ENCODE measurements at regions not wholly inside any gene's neighbourhood (a gene's known extent, or its start where the extent isn't known, plus 50 kb on each side); places are given as distances from the start of the nearest gene placed in this dataset.

DNA sequence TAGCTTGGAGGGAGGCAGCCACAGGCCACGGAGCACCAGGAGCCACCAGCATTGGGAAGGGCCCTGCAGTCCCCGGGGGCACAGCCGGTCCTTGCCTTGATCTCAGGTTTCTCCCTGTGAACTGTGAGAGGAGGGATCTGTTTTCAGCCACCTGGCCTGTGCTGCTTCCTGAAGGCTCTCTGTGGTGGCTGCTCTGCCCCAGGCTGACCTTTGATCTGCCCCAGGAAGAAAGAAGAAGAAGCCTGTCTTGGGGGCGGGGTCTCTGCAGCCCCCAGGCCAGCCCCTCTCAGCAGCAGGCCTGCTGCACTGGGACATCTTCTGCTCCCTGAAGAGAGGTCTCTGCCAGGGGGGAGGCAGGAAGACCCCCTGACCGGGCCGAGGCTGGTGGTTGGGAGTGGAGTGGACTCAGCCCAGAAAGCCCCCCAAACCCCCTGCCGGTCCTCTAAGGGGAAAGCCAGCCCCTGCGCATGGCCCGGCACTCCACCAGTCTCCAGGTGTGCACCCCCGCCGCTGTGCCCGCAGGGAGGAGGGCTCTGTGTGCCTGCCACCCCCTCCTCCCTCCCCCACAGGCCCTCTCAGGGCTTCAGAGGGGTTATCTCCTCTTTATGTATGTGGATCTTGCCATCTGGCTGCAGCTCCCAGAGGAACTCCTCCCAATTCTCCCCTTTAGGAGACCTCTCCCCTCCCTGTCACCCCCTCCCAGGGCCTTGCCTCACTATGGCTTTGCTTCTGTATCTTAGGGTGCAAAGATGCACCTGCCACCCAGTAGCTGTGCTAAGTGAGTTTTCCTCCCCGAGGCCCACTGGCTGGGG lies 675.3 kb downstream of the BRD1 start:
- TF ChIP-seq, protein P1, sequence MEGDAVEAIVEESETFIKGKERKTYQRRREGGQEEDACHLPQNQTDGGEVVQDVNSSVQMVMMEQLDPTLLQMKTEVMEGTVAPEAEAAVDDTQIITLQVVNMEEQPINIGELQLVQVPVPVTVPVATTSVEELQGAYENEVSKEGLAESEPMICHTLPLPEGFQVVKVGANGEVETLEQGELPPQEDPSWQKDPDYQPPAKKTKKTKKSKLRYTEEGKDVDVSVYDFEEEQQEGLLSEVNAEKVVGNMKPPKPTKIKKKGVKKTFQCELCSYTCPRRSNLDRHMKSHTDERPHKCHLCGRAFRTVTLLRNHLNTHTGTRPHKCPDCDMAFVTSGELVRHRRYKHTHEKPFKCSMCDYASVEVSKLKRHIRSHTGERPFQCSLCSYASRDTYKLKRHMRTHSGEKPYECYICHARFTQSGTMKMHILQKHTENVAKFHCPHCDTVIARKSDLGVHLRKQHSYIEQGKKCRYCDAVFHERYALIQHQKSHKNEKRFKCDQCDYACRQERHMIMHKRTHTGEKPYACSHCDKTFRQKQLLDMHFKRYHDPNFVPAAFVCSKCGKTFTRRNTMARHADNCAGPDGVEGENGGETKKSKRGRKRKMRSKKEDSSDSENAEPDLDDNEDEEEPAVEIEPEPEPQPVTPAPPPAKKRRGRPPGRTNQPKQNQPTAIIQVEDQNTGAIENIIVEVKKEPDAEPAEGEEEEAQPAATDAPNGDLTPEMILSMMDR (IDR thresholded peaks at IDR 0.05; ENCODE audit: low read depth, low read length, poor library complexity, severe bottlenecking): no peak
- TF ChIP-seq EZH2phosphoT487 (IDR thresholded peaks at IDR 0.05; ENCODE audit: borderline replicate concordance, low read length): no peak
- no peaks in the 10 kb centered on the region for H3F3A ChIP-seq (ENCODE audit: control insufficient read depth, insufficient read depth)
- no peaks in the 10 kb centered on the region for H3K4me1 ChIP-seq (ENCODE audit: control insufficient read depth, low read length)
- H3K9me3 ChIP-seq (ENCODE audit: control insufficient read depth, insufficient read depth, low read length): no peaks in the 10 kb centered on the region
- no peaks in the 10 kb centered on the region for H3K27me3 ChIP-seq (ENCODE audit: control insufficient read depth, low read length)
- H3K4me2 ChIP-seq (ENCODE audit: low read length): no peak overlapping the region
- H3K4me3 ChIP-seq (ENCODE audit: low read length): no peak overlapping the region
- no peaks in the 10 kb centered on the region for H4K20me1 ChIP-seq (ENCODE audit: control insufficient read depth, insufficient read depth, low read depth, low read length)
- no peaks in the 10 kb centered on the region for H3K36me3 ChIP-seq (ENCODE audit: control insufficient read depth, low read length)
- H3K9me2 ChIP-seq (replicated peaks; ENCODE audit: control insufficient read depth, low read length): no peaks in the 10 kb centered on the region
- no peaks in the 10 kb centered on the region for H3K79me2 ChIP-seq (ENCODE audit: control insufficient read depth, low read length)
- H3K27ac ChIP-seq (ENCODE audit: low read depth, low read length): no peak overlapping the region

DNA sequence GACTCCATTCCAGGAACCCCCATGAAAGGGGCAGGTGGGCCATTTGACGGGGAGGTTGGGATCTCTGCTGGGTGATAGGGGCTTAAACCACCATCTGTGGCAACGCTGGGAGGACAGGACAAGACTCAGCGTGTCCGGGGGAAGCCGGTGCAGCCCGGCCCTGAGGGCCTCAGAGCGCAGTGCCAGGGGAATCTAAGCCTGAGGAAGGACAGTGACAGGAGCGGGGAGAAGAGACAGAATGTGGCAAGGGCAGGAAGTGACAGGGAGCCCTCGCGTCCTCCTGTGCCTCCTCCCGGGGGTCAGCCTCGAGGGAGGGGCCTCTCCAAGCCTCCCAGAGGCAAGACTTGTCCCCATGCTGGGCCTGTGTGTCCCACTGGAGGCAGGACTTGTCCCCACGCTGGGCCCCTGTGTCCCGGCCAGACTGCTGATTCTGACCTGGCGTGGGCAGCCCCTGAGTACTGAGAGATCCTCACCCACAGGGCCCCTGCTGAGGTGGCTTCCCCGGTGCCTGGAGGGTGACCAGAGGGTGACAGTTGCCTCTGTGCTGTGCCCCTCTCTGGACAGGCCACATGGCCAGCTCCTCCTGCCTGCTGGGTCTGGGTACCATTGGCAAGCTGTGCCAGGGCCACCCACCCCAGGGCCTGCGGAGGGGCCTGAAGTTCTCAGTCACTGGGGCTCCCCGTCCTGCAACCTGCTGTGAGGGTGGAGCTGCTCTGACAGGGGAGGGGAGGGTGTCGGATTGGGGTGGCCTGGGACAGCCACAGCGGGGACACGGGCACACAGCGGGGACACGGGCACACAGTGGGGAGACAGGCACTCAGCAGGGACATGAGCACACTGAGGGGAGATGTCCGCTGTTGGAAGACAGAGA lies 676.2 kb downstream of the BRD1 start:
- no peaks in the 10 kb centered on the region for H3K9me2 ChIP-seq (replicated peaks; ENCODE audit: control insufficient read depth, low read length)
- TF ChIP-seq EZH2phosphoT487 (IDR thresholded peaks at IDR 0.05; ENCODE audit: borderline replicate concordance, low read length): no peak
- TF ChIP-seq, protein P1 (IDR thresholded peaks at IDR 0.05; ENCODE audit: low read depth, low read length, poor library complexity, severe bottlenecking): no peak
- no peaks in the 10 kb centered on the region for H3K36me3 ChIP-seq (ENCODE audit: control insufficient read depth, low read length)
- H4K20me1 ChIP-seq (ENCODE audit: control insufficient read depth, insufficient read depth, low read depth, low read length): no peaks in the 10 kb centered on the region
- no peak overlapping the region for H3K4me2 ChIP-seq (ENCODE audit: low read length)
- no peaks in the 10 kb centered on the region for H3K4me1 ChIP-seq (ENCODE audit: control insufficient read depth, low read length)
- no peak overlapping the region for H3K4me3 ChIP-seq (ENCODE audit: low read length)
- H3F3A ChIP-seq (ENCODE audit: control insufficient read depth, insufficient read depth): no peaks in the 10 kb centered on the region
- no peaks in the 10 kb centered on the region for H3K79me2 ChIP-seq (ENCODE audit: control insufficient read depth, low read length)
- no peak overlapping the region for H3K27ac ChIP-seq (ENCODE audit: low read depth, low read length)
- no peaks in the 10 kb centered on the region for H3K9me3 ChIP-seq (ENCODE audit: control insufficient read depth, insufficient read depth, low read length)
- no peaks in the 10 kb centered on the region for H3K27me3 ChIP-seq (ENCODE audit: control insufficient read depth, low read length)

DNA sequence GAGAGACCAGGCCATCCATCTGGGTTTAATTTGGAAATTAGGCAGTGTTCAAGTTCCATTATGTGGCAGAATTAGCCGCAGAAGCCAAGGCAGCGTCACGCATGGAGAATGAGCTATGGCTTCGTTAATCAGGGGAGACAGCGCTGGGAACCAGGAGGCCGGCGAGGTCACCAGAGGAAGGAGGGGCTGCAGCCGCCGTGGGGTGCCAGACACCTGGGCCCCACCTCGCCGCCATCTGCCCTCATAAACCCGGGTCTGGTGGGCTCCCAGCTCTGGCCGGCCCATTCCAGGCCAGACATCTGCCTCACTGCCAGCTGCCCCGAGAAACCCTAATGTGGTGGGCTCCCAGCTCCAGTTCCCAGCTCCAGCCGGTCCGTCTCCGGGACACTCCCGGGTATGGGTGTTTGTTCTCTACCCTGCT lies 676.9 kb downstream of the BRD1 start:
- no peak overlapping the region for H3K27ac ChIP-seq (ENCODE audit: low read depth, low read length)
- no peaks in the 10 kb centered on the region for H3K27me3 ChIP-seq (ENCODE audit: control insufficient read depth, low read length)
- no peaks in the 10 kb centered on the region for H3K36me3 ChIP-seq (ENCODE audit: control insufficient read depth, low read length)
- H3K4me1 ChIP-seq (ENCODE audit: control insufficient read depth, low read length): no peaks in the 10 kb centered on the region
- H3K9me2 ChIP-seq (replicated peaks; ENCODE audit: control insufficient read depth, low read length): no peaks in the 10 kb centered on the region
- no peak for TF ChIP-seq EZH2phosphoT487 (IDR thresholded peaks at IDR 0.05; ENCODE audit: borderline replicate concordance, low read length)
- TF ChIP-seq, protein P1 (IDR thresholded peaks at IDR 0.05; ENCODE audit: low read depth, low read length, poor library complexity, severe bottlenecking): no peak
- no peak overlapping the region for H3K4me2 ChIP-seq (ENCODE audit: low read length)
- no peak overlapping the region for H3K4me3 ChIP-seq (ENCODE audit: low read length)
- no peaks in the 10 kb centered on the region for H4K20me1 ChIP-seq (ENCODE audit: control insufficient read depth, insufficient read depth, low read depth, low read length)
- H3F3A ChIP-seq (ENCODE audit: control insufficient read depth, insufficient read depth): no peaks in the 10 kb centered on the region
- H3K9me3 ChIP-seq (ENCODE audit: control insufficient read depth, insufficient read depth, low read length): no peaks in the 10 kb centered on the region
- H3K79me2 ChIP-seq (ENCODE audit: control insufficient read depth, low read length): no peaks in the 10 kb centered on the region
